Duodenal mucosa (tissue), 2 donors: ENCODE measurements at regions not wholly inside any gene's neighbourhood (a gene's known extent, or its start where the extent isn't known, plus 50 kb on each side); places are given as distances from the start of the nearest gene placed in this dataset.
A peak's percentile ranks its signal among the peaks of the same experiment; 100 is the strongest.
"Not testable (repeated sequence)": the region's sequence is repeated elsewhere in the genome, so short reads cannot be mapped to it uniquely, and the experiment has no call there.

Experiments used
- H3K27ac ChIP-seq: one replicate; pipeline ENCODE4 v1.7.0; 2013; ENCODE audit warnings: low read depth, low read length
- H3K27me3 ChIP-seq, 2 donors: one replicate each; pipeline ENCODE4 v1.7.0; 2013; ENCODE audit warnings: low read length in 2 of 2, control low read depth in 1 of 2; ENCODE audit not compliant: insufficient read depth in 2 of 2, control insufficient read depth in 1 of 2
- H3K36me3 ChIP-seq, 2 donors: one replicate each; pipeline ENCODE4 v1.7.0; 2013; ENCODE audit warnings: low read length in 2 of 2, control low read depth in 1 of 2; ENCODE audit not compliant: insufficient read depth in 2 of 2, control insufficient read depth in 1 of 2
- H3K4me1 ChIP-seq, 2 donors: one replicate each; pipeline ENCODE4 v1.7.0; 2013; ENCODE audit warnings: low read length in 2 of 2, control low read depth in 1 of 2; ENCODE audit not compliant: insufficient read depth in 2 of 2, control insufficient read depth in 1 of 2
- H3K4me3 ChIP-seq, 2 donors: one replicate each; pipeline ENCODE4 v1.7.0; 2013; ENCODE audit warnings: low read length in 2 of 2, low read depth in 1 of 2
- H3K9ac ChIP-seq, 2 donors: one replicate each; pipeline ENCODE4 v1.7.0; 2013; ENCODE audit warnings: low read length in 2 of 2, low read depth in 1 of 2
- H3K9me3 ChIP-seq, 2 donors: one replicate each; pipeline ENCODE4 v1.7.0; 2013; ENCODE audit warnings: low read length in 2 of 2, control low read depth in 1 of 2; ENCODE audit not compliant: control insufficient read depth in 1 of 2

DNA sequence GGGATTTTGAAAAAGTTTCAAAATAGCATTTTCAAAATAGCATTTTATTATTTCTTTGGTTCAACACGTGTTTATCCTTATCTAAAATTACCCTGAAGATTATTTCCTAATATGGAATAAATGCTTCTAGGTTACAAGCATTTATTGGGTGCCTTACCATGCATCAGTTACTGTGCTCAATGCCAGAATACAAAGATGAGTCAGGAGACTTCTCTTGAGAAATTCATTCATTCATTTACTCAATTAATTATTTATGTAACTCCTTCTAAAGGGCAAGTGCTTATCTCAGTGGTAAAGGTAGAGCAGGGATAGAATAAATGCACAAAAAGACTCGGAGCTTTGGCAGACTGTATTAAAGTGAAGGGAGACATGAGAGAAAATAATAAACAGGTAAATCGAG, 150.1 kb upstream of the PDE7B start:
- Histone ChIP-seq H3K4me1 (peaks cover 0 to 5% of the 10 kb centered on the region in 2 donors), H3K27ac (no peak overlapping the region), H3K9me3 (no peaks in the 10 kb centered on the region), H3K9ac (no peak overlapping the region), H3K4me3 (no peak overlapping the region), H3K36me3 (no peaks in the 10 kb centered on the region), H3K27me3 (no peaks in the 10 kb centered on the region)

DNA sequence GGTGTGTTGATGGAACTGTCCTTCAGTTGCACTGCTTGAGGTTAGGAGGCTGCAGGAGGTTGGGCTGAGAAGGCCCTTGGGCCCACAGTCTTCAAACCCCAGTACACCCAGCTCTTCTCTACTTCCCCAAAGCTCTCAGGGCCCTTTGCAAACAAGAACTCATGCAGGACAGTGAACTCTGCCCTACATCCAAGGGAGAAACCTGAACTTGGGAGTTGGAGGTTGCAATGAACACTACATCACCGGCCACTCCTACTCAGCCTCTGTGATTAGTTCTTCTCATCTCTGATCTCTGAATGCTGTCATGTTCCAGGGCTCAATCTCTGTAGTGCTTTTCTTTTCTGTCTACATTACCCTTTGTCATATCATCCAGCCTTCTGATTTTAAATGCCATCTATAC, 148.5 kb upstream of the PDE7B start:
- H3K4me1 ChIP-seq = peaks cover 0 to 5% of the 10 kb centered on the region in 2 donors
- H3K36me3 ChIP-seq = no peaks in the 10 kb centered on the region
- no peak overlapping the region for H3K27ac ChIP-seq
- H3K27me3 ChIP-seq = no peaks in the 10 kb centered on the region
- H3K9ac ChIP-seq = no peak overlapping the region
- H3K4me3 ChIP-seq = no peak overlapping the region
- no peaks in the 10 kb centered on the region for H3K9me3 ChIP-seq

DNA sequence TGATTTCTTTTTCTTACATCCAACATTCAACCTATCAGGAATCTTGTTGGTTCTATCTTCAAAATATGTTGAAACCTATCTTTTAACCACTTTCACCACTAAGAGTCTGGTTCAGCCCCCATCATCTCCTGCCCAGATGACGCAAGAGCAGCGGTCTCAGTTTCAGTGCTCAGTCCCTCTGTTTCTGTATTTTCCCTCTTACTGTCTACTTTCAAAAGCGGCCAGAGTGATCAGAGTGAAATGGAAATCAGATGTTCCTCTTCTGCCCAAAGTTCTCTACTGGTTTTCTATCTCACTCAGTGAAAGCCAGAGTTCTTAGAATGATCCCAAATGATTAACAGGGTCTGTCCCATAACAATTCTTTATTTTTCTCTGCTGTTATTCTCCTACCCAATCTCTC, 147.9 kb upstream of the PDE7B start:
- no peaks in the 10 kb centered on the region for H3K9me3 ChIP-seq
- H3K4me1 ChIP-seq = peaks cover 0 to 5% of the 10 kb centered on the region in 2 donors
- H3K27ac ChIP-seq = no peak overlapping the region
- no peak overlapping the region for H3K4me3 ChIP-seq
- no peaks in the 10 kb centered on the region for H3K27me3 ChIP-seq
- no peak overlapping the region for H3K9ac ChIP-seq
- no peaks in the 10 kb centered on the region for H3K36me3 ChIP-seq

DNA sequence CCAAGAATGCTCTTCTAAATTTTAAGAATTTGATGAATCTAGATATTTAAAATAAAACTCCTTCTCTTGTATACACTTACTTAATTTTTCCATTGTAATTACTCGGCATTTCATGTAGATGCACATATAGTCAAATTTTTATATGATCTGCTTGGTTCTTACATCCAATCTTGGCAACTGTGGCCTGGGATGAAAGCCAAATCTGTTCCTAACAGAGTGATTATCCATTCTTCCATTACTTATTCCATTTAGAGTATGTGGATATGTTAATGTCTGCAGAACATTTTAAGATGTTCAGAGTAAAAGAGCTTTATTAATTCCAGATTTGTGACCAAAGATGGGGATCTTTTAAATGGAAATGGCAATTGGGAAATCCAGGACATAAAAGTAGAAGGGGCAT, 144.1 kb upstream of the PDE7B start:
- no peaks in the 10 kb centered on the region for H3K27me3 ChIP-seq
- peaks cover 0 to 5% of the 10 kb centered on the region in 2 donors for H3K4me1 ChIP-seq
- H3K36me3 ChIP-seq = no peaks in the 10 kb centered on the region
- no peak overlapping the region for H3K9ac ChIP-seq
- no peaks in the 10 kb centered on the region for H3K9me3 ChIP-seq
- no peak overlapping the region for H3K4me3 ChIP-seq
- no peak overlapping the region for H3K27ac ChIP-seq

DNA sequence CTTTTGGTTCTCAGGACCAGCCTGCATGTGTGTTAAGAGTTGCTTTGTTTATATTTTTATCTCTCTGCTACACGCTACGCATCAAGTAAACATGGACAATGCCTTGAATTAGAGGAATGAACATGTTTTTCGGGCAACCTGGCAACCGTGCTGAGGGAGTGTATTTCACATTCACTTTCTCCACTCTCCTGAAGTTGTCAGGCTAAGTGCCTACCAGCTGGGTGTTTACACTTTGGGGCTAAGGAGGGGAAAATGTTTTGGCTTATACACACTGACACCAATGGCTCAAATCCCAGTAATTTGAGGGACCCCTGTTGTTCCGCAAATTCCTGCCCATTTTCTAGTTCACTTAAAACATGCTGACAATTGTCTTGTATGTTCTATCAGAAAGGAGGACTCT, 141.5 kb upstream of the PDE7B start:
- no peak overlapping the region for H3K4me3 ChIP-seq
- no peak overlapping the region for H3K27ac ChIP-seq
- H3K36me3 ChIP-seq = no peaks in the 10 kb centered on the region
- H3K9ac ChIP-seq = no peak overlapping the region
- H3K9me3 ChIP-seq = no peaks in the 10 kb centered on the region
- no peaks in the 10 kb centered on the region for H3K4me1 ChIP-seq
- H3K27me3 ChIP-seq = no peaks in the 10 kb centered on the region

DNA sequence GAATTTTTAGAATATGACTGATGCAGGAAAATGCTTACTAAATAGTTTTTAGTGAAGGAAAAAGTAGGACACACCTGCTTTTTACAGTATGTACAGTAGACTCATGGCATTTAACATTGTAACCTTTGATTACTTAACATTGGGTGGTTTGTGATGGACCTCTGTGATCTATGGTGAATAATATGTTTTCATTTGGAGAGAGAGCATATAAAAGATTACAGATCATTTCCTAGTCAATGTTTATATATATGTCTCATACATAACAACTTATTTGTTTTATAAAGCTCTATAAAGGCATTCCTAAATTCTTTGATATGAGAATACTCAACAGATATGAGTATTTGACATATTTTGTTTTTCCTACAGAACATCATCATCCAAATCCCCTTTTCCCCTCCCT, 129.3 kb upstream of the PDE7B start:
- peaks cover 11 to 13% of the 10 kb centered on the region in 2 donors for H3K9me3 ChIP-seq
- H3K36me3 ChIP-seq = no peaks in the 10 kb centered on the region
- H3K4me1 ChIP-seq = peaks cover 0 to 5% of the 10 kb centered on the region in 2 donors
- H3K27me3 ChIP-seq = no peaks in the 10 kb centered on the region
- H3K27ac ChIP-seq = peak overlapping the region; percentile 24
- H3K9ac ChIP-seq = no peak overlapping the region
- H3K4me3 ChIP-seq = peak overlapping the region in 1 of 2 donors; percentile 8

DNA sequence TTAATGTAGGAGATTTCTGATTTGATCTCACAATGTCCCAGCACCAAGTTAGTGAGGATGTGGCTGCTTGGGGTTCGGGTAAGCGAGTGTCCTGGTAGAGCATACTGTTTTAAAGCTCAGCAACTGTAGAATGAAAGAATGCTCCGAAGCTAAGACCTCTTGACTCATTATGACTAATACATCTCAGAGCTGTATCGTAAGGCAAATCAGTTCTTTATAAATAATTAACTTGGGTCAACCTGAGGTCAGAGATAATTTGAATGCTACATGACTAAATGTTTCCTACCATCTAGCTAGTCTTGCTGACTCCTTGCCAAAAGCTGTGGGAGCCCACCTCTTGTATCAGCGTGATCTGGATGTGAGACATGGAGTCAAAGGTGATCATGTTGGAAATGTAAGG, 128.8 kb upstream of the PDE7B start:
- H3K27ac ChIP-seq = peak overlapping the region; percentile 24
- H3K4me1 ChIP-seq = peaks cover 0 to 5% of the 10 kb centered on the region in 2 donors
- H3K36me3 ChIP-seq = no peaks in the 10 kb centered on the region
- peak overlapping the region in 1 of 2 donors; percentile 8 for H3K4me3 ChIP-seq
- peaks cover 11 to 13% of the 10 kb centered on the region in 2 donors for H3K9me3 ChIP-seq
- H3K27me3 ChIP-seq = no peaks in the 10 kb centered on the region
- H3K9ac ChIP-seq = no peak overlapping the region

DNA sequence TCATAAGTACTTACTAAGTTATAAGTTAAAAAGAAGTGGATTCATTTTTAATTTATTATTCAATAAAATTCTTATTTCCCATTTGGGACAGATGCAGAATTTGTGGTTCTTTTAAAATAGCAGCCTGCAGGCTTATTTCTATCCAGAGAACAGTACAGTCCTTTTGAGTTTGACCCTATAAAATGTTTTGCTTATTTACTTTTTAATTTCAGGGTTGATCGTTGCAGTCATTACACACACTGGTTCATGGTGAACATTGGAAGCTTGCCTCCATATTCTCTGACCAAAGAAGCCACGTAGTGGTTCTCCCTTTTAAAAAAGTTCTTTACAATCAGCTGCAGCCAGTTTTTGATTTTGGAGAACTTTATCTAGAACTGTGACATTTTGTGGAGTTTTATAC, 122.9 kb upstream of the PDE7B start:
- Histone ChIP-seq H3K36me3 (no peaks in the 10 kb centered on the region), H3K27ac (no peak overlapping the region), H3K4me3 (no peak overlapping the region), H3K9me3 (peaks cover 9 to 13% of the 10 kb centered on the region in 2 donors), H3K4me1 (no peaks in the 10 kb centered on the region), H3K9ac (no peak overlapping the region), H3K27me3 (no peaks in the 10 kb centered on the region)

DNA sequence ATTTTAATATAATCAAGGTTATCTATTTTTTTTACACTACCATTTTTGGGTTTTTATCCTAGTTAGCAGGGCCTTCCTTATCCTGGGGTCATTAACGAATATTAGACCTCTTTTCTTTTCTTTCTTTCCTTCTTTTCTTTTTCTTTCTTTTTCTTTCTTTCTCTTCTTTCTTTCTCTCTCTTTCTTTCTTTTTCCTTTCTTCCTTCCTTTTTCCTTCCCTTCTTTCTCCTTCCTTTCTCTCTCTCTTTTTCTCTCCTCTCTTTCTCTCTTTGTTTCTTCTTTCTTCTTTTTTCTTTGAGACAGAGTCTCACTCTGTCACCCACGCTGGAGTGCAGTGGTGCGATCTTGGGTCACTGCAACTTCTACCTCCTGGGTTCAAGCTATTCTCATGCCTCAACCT, 120.4 kb upstream of the PDE7B start:
- no peak overlapping the region for H3K9ac ChIP-seq
- peaks cover 0 to 4% of the 10 kb centered on the region in 2 donors for H3K9me3 ChIP-seq
- H3K4me3 ChIP-seq = no peak overlapping the region
- no peak overlapping the region for H3K27ac ChIP-seq
- no peaks in the 10 kb centered on the region for H3K27me3 ChIP-seq
- no peaks in the 10 kb centered on the region for H3K4me1 ChIP-seq
- H3K36me3 ChIP-seq = no peaks in the 10 kb centered on the region

DNA sequence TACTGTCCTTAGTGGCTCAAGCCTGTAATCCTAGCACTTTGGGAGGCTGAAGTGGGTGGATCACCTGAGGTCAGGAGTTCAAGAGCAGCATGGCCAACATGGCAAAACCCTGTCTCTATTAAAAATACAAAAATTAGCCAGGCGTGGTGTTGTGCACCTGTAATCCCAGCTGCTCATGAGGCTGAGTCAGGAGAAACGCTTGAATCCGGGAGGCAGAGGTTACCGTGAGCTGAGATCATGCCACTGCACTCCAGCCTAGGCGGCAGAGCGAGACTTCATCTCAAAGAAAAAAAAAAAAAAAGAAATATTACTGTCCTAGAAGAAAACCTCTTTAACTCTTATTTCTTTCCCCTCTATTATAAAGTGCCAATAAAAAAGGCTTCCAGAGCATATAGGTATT, 115.2 kb upstream of the PDE7B start:
- not testable (repeated sequence) for H3K9ac ChIP-seq, H3K4me3 ChIP-seq, H3K27ac ChIP-seq, H3K9me3 ChIP-seq, H3K36me3 ChIP-seq, H3K4me1 ChIP-seq, H3K27me3 ChIP-seq

DNA sequence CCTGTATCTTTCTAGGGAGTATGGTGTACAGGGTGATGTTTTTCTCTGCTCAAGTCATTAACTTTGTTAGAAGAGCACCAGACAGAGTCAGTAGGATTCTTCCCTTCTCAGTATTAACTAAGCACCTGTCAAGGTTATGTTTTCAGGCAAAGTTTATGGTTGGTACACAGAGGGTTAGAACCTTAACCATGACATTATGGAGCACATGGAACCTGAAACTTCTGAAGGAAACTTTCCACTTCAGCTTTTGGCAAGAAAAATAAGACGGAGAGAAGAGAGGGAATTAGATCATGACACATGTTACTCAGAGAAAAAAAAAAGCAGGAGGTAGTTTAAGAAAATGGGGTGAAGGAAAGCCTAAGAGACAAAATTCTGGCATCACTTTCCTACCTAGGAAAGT, 112.9 kb upstream of the PDE7B start:
- no peak overlapping the region for H3K9ac ChIP-seq
- no peaks in the 10 kb centered on the region for H3K27me3 ChIP-seq
- H3K27ac ChIP-seq = no peak overlapping the region
- H3K36me3 ChIP-seq = no peaks in the 10 kb centered on the region
- H3K4me1 ChIP-seq = no peaks in the 10 kb centered on the region
- no peak overlapping the region for H3K4me3 ChIP-seq
- H3K9me3 ChIP-seq = no peaks in the 10 kb centered on the region
